Effector CD4-positive, alpha-beta T cell (primary cell): ENCODE measurements at regions not wholly inside any gene's neighbourhood (a gene's known extent, or its start where the extent isn't known, plus 50 kb on each side); places are given as distances from the start of the nearest gene placed in this dataset.

Experiments
- DNase-seq: peaks from one replicate; pipeline ENCODE4 v3.0.0-alpha.2; 2020

DNA sequence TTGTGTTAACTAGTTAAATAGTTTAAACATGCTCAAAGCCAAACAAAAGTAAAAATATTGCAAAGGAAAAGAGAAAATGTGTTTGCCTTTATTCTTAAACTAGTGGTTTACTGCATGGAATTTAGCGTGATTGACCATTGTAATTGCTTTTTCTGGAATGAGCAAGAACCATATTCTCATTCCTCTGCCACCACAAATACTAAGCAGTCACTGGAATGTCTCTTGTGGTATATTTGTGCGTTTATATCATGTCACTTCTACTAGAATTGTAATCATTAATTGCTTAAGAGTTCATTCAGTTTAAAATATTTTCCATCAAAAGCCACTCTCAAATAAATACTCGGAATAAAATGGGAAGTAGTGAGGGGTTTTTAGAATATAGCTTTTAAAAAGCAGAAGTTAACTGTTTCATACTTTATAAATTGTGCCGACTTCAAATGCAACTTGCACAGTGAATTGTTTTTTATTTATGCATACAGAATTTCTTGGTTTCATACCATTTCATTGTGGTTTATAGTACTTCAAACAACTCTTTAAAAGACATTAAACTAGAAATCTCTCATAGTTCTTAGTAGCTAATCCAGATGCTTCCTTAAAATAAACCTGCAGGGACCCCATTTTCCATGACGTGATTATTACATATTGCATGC is 288.1 kb downstream of the EPHA4 start:
- DNase-seq, result no peak

- DNase-seq, result no peak
Measured at GRCh38 chr2:221285148-221285547, 287.0 kb downstream of the EPHA4 start.

GRCh38 chr2:221286406-221286805 is 285.7 kb downstream of the EPHA4 start:
- DNase-seq, result no peak

DNA sequence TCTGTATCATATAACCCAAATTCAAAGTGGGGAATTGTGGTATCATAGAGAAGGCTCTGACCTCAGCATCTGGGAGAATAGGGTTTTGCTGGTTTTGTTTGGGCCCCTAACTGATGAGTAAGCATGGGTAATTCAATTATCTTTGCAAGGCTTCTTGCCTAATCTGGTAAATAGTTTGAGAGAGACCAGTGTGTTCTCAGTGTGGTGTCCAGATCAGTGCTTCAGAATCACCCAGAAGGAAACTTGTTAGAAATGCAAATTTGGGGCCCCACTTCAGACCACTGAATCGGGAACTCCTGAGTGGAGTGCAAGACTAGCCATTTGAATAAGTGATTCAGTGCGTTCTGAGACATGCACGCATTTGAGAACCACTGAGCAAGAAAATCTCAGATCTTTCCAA is 282.7 kb downstream of the EPHA4 start:
- no peak for DNase-seq

DNA sequence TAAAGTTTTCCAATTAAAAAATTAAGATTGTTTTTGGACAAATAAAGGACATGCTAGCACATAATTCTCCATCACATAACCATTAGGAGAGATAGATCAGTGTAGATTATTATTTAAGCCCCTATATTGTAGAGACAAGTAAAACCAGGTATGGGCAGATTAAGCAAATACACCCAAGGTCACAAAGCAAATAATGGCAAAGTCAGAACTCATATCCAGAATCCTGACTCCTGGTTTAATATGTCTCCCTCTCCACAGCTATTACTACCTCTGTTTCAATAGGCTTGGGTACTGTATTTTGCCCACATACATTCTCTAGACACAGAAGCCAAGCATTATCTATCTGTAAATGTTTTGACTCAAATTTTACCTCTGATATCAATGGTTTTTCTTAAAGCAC is 282.3 kb downstream of the EPHA4 start:
- no peak for DNase-seq

GRCh38 chr2:221293949-221294742 is 278.0 kb downstream of the EPHA4 start:
- DNase-seq, result no peak

- no peak for DNase-seq
Measured at GRCh38 chr2:221304916-221305315, 267.2 kb downstream of the EPHA4 start.

DNA sequence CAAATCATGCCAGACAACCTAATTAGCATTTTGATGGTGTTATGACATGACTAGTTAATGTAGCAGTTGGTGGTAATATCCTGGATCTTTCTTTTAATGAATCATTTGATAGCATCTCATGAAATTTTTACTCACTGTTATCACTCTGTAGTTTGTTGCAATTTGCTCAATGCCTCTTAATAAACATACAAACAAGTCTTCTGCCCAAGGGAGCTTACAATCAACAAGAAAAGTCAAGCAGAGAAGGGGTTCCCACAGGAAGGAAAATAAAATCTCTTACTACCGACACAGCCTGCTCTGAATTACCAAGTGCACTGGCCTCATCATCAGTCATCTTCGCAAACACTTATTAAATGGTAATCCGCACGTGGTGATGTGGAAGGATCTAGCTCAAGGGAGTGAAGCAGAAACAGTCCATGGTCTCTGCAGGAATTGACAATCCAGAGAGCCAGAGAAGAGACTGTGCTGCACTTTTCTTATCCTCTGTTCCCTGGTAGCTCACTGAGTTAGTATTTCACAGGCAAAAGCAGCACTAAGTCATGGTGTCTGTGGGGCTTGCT is 263.5 kb downstream of the EPHA4 start:
- no peak for DNase-seq

GRCh38 chr2:221309892-221310583 is 262.1 kb downstream of the EPHA4 start:
- DNase-seq, result no peak

- no peak for DNase-seq
Measured at GRCh38 chr2:221310730-221311129, 261.4 kb downstream of the EPHA4 start.

DNA sequence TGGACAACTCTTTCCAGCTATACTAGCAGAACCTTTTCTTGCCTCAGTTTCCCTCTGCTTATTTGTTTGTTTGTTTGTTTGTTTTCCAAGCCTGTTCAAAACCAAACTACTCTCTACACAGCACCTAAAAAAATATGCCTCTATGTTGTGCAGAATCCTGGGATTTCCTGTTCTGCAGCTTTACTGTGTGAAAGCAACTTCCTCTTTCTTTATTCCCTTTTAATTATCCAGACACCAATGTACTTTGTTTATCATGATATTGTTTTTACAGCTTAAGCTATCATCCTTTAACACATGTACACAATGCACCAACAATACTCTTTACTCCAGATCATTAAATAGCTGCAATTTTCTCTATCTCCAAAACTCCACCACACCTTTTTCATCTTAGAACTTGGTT is 259.5 kb downstream of the EPHA4 start:
- no peak for DNase-seq

GRCh38 chr2:221314786-221315185 is 257.3 kb downstream of the EPHA4 start:
- DNase-seq, result no peak

- no peak for DNase-seq
Measured at GRCh38 chr2:221318376-221319130, 253.6 kb downstream of the EPHA4 start.

- no peak for DNase-seq
Measured at GRCh38 chr2:221322741-221323140, 249.4 kb downstream of the EPHA4 start.

GRCh38 chr2:221323513-221323912 is 248.6 kb downstream of the EPHA4 start:
- no peak for DNase-seq

GRCh38 chr2:221330436-221330835 is 241.7 kb downstream of the EPHA4 start:
- no peak for DNase-seq

- no peak for DNase-seq
Measured at GRCh38 chr2:221334481-221335218, 237.5 kb downstream of the EPHA4 start.

- DNase-seq, result no peak
Measured at GRCh38 chr2:221335219-221335752, 236.8 kb downstream of the EPHA4 start.

DNA sequence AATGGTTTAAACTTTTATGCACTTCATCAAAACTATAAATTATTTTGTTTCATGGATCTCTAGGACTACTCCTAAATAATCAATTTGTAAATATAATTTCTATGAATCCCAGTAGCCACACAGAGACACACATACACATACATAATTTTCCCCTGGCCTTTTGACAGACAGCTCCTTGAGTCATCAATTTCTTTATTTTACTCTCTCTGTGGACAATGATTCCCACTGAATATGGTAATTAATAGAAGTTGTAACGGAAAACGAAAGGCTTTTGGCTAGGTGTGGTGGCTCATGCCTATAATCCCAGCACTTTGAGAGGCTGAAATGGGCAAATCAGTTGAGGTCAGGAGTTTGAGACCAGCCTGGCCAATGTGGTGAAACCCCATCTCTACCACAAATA is 235.1 kb downstream of the EPHA4 start:
- no peak for DNase-seq

DNA sequence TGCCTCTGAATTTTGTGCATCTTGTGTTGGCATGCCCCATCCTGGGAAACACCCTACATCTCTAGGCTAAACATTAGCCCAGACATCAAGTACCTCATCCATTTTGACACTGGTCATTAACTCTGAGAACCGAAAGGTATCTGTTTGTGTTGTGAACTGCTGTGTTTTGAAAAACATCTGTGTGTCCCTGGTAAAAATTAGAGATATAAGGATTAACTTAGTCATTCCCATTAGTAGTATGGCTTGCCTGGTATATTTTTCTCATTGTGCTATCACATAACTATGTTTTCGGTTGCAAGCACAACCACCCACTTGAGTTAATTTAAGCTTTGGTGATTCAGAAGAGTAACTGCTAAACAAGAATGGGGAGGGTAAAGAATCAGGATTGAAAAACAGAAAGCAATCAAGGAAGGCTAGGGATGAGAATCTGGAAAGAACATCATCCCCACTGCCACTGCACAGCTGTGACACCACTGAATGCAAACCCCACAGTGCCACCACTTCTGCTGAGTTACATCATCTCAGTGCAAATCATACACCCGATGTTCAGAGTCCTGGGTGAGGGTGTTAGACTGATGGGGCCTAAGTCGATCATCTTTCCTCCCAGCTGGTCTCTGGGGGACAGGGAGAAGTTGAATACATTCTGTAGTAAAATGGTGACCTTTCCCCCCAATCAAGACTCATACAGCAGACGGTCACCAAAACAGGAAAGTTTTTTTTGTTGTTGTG is 234.0 kb downstream of the EPHA4 start:
- no peak for DNase-seq

DNA sequence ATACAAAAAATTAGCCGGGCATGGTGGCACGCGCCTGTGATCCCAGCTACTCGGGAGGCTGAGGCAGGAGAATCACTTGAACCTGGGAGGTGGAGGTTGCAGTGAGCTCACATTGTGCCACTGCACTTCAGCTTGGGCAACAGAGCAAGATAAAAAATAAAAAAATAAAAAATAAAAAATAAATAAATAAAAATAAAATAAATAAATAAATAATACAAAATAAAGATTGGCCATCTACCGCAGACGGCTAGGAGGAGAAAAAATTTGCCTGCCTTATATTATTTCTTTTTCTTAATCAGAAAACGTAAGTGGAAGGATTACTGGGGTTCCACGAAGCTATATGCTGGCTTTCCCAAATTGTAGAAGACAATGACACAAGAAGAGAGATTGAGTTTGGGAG is 229.7 kb downstream of the EPHA4 start:
- DNase-seq, result no peak
